ENCODE measurements at regions not wholly inside any gene's neighbourhood (a gene's known extent, or its start where the extent isn't known, plus 50 kb on each side); places are given as distances from the start of the nearest gene placed in this dataset.

DNA sequence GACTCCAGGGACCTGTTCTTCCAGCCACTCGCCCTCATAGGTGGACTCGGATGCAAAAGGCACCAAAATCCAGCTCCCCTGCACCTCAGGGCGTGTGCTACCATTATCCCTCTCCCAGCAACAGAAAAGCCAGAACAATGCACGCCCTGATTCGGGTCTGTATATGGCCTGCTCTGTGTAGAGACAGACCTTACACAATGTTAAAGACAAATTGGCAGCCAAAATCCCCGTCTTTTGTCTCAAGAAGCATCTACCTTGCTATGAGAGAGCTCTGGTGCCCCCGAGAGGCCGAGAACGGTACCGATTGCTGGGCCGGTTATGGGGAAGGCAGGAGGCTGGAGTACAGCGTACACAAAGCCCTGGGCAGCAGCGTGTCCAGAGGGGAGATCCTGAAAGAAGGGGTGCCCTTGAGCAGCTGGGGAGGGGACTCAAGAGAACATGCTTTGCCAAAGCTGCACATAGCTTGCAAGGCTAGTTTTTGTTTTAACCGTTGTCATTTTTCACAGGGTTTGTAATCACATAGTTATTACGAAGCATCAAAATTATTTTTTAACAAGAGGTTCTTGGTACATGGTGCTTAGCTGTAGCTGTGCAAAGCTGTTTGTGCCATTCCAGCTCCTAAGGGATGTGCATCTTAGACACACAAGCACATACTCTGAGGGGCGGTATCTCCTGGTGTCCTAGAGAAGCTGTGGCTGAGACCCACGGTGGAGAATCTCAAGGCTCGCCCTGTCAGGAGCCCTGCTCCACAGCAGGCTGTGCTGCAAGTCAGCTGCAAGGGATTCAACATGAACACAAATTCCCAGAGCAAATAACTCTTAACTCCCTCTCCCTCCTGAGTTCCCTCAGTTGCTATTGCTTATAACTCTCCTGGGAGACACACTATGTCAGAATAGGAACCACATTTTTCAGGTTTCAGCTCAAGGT is 461.5 kb upstream of the PPP2R3A start:
- TF ChIP-seq, protein P1, sequence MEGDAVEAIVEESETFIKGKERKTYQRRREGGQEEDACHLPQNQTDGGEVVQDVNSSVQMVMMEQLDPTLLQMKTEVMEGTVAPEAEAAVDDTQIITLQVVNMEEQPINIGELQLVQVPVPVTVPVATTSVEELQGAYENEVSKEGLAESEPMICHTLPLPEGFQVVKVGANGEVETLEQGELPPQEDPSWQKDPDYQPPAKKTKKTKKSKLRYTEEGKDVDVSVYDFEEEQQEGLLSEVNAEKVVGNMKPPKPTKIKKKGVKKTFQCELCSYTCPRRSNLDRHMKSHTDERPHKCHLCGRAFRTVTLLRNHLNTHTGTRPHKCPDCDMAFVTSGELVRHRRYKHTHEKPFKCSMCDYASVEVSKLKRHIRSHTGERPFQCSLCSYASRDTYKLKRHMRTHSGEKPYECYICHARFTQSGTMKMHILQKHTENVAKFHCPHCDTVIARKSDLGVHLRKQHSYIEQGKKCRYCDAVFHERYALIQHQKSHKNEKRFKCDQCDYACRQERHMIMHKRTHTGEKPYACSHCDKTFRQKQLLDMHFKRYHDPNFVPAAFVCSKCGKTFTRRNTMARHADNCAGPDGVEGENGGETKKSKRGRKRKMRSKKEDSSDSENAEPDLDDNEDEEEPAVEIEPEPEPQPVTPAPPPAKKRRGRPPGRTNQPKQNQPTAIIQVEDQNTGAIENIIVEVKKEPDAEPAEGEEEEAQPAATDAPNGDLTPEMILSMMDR (IDR thresholded peaks at IDR 0.05) = peak; percentile 25 to 51 (median 43)
- no peak for TF ChIP-seq POLR2A (IDR thresholded peaks at IDR 0.05)
- TF ChIP-seq EP300 (IDR thresholded peaks at IDR 0.05; ENCODE audit: low read depth) = no peak
- no peak for TF ChIP-seq POLR2AphosphoS5 (IDR thresholded peaks at IDR 0.05)
